ENCODE measurements at regions not wholly inside any gene's neighbourhood (a gene's known extent, or its start where the extent isn't known, plus 50 kb on each side); places are given as distances from the start of the nearest gene placed in this dataset.

- no peak for DNase-seq (ENCODE audit: low spot score)
These were observed 82.4 kb upstream of the ZIC3 start for GRCh38 chrX:137483554-137483953.

GRCh38 chrX:137482136-137482535 lies 83.8 kb upstream of the ZIC3 start:
- no peak for DNase-seq (ENCODE audit: low spot score)

- no peak for DNase-seq (ENCODE audit: low spot score)
These were observed 86.5 kb upstream of the ZIC3 start for GRCh38 chrX:137479386-137479785.

DNA sequence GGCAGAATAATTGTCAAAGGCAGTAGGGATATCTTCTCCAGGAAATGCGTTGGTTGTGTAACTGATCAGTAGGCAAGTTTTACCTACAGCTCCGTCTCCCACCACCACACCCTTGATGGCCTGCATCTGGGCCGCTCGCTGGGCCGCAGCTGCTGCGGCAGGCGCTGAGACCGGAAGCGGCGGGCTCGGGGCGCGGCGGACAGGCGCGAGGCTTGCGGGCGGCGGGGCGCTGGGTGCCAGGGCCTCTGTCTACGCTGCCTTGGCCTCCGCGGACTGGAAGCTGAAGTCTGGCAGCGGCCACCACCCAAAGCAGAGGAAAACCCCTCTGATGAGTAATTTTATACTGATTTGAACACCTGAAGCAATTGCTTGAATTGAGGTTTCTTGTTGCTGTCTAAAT lies 124.2 kb upstream of the ZIC3 start:
- no peak for DNase-seq (ENCODE audit: low spot score)

- DNase-seq (ENCODE audit: low spot score) = no peak
These were observed 133.3 kb upstream of the ZIC3 start for GRCh38 chrX:137432609-137433008.

DNA sequence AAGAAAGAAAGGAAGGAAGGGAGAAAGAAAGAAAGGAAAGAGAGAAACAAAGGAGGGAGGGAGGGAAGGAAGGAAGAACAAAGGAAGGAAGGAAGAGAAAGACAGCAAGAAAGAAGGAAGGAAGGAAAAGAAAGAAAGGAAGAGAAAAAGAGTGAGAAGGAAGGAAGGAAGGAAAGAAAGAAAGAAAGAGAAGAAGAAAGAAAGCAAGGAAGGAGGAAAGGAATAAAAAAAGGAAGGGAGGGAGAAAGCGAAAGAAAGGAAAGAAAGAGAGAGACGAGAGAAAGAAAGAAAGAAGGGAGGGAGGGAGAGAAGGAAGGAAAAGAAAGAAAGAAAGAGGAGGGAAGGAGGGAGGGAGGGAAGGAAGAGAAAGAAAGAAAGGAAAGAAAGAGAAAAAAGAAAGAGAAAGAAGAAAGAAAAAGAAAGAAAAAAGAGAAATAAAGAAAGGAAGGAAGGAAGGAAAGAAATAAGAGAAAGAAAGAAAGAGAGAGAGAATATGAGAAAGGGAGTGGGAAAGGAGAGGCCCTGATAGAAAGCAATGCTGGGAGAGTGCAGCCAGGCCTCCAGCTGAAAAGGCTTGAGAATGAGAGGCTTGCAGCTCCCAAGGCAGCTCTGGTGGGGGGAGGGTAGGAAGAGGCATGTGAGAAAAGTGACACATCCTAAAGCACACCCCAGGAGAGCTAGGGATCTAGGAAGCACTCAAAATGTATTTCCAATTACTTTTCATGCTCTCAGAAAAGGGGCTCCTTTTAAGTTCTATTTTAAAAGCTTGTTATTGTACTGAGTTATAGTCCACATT lies 134.0 kb upstream of the ZIC3 start:
- no peak for DNase-seq (ENCODE audit: low spot score)

DNA sequence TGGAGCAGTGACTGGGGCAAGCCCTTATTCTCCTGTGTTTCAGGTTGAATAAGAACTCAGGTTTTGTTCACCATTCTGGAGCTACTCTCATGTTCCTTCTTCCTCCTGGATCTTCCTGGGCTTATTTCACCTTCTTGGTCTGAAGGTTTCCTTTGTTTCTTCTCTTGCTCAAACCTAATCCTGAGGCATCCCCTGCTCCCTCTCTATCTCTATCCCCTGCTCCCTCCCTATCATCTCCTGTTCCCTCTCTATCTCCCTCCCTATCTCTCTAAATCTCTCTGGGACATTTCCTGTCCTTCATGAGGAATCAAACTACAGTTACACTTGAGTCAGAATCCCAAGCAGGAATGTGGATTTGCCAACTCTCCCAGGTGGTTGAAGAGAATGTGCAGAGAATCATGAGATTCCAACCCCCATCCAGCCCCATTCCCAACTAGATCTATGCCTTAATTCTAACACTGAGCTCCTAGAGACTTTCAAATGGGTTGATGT lies 134.9 kb upstream of the ZIC3 start:
- DNase-seq (ENCODE audit: low spot score) = no peak

- DNase-seq (ENCODE audit: low spot score) = no peak
These were observed 135.6 kb upstream of the ZIC3 start for GRCh38 chrX:137430301-137430700.

DNA sequence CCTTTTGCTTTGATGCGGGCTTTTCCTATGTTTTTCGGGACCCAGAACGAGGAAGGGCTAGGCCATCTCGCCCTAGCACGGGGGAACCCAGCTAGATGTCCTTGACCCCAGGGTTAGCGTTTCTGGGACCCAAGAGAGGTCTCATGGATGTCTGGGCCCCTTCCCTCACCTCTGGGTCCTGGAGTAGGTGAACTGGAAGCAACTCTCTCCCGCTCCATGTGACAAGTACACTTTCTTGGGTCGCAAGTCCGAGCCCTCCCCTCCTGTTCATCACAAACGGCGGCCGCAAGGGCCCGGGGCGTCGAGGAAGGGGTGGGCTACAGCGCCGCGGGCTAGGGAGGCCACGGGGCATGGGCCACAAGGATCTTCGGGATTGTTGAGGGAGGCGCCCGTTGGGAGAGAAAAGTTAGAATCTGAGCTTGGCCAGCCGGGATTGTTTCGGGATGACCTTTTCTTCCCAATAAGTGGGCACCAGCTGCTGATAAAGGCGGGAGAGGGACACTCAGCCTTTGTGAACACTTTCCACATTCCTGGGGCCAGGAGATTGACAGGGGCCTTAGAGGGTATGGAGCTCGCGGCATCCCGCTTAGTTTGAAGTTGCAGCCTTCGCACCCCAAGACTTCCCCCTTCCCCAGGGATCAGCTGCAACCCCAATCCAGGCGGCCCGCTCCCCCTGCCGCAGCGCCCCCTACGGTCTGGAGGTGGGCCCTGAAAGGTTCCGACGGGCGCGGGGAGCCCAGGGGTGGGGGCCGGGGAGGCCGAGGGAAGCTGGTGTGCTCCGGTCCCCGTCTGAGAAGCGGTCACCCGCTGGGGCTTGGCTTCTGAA lies 136.9 kb upstream of the ZIC3 start:
- no peak for DNase-seq (ENCODE audit: low spot score)

- no peak for DNase-seq (ENCODE audit: low spot score)
These were observed 137.7 kb upstream of the ZIC3 start for GRCh38 chrX:137428221-137428661.

- no peak for DNase-seq (ENCODE audit: low spot score)
These were observed 138.1 kb upstream of the ZIC3 start for GRCh38 chrX:137427816-137428215.

- DNase-seq (ENCODE audit: low spot score) = no peak
These were observed 138.5 kb upstream of the ZIC3 start for GRCh38 chrX:137427426-137427778.

GRCh38 chrX:137426695-137427425 lies 139.1 kb upstream of the ZIC3 start:
- DNase-seq (ENCODE audit: low spot score) = no peak

- no peak for DNase-seq (ENCODE audit: low spot score)
These were observed 139.9 kb upstream of the ZIC3 start for GRCh38 chrX:137425986-137426385.

- DNase-seq (ENCODE audit: low spot score) = no peak
These were observed 140.5 kb upstream of the ZIC3 start for GRCh38 chrX:137425273-137425902.

DNA sequence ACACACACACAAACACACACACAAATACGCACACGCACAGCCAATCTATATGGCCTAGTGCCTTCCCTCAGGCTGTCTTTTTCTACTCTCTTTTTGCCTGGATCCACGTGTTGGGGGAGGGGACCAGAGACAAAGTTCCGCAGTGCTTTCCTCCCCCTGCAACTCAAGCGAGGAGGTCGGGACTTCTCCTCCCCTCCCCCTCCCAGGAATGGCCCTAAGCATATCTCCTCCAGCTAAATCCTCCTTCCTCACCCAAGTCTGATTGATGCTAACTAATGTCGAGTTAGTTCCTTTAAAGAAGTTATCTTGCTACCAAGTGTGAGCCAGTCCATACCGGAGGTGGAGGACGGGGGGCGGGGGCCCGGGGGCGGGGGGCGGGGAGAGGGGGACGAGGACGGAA lies 141.2 kb upstream of the ZIC3 start:
- no peak for DNase-seq (ENCODE audit: low spot score)

GRCh38 chrX:137423241-137423640 lies 142.7 kb upstream of the ZIC3 start:
- no peak for DNase-seq (ENCODE audit: low spot score)

- no peak for DNase-seq (ENCODE audit: low spot score)
These were observed 147.8 kb upstream of the ZIC3 start for GRCh38 chrX:137418086-137418485.

- DNase-seq (ENCODE audit: low spot score) = no peak
These were observed 152.7 kb upstream of the ZIC3 start for GRCh38 chrX:137413190-137413589.

- DNase-seq (ENCODE audit: low spot score) = no peak
These were observed 160.3 kb upstream of the ZIC3 start for GRCh38 chrX:137405449-137406140.

DNA sequence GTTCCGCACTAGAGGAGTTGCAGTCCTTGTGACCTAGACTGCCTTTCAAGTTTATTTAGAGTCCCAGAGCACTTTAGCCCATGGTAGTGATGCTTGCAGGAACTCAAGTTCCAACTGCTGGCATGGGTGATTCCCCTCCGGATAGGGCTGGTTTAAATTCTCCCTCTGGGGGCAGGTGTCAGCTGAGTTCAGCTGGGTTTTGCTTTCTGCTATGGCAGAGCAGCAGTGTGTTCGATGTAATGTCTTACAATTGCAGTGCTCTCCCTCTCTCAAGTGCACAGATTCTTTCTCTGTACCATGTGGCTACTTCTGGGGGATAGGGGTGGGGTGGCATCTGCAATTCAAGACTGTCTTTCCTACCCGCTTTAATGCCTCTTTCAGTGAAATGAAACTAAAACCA lies 164.8 kb upstream of the ZIC3 start:
- no peak for DNase-seq (ENCODE audit: low spot score)
